HL-60 (cell line): ENCODE measurements at regions not wholly inside any gene's neighbourhood (a gene's known extent, or its start where the extent isn't known, plus 50 kb on each side); places are given as distances from the start of the nearest gene placed in this dataset.
"Not testable (repeated sequence)": the region's sequence is repeated elsewhere in the genome, so short reads cannot be mapped to it uniquely, and the experiment has no call there.

Experiments
- GABPA ChIP-seq: IDR thresholded peaks from 2 replicates; pipeline ENCODE4 v1.6.1; 2012; ENCODE audit warnings: low read depth
- POLR2AphosphoS5 ChIP-seq: IDR thresholded peaks from 2 replicates; pipeline ENCODE4 v1.6.1; 2012; ENCODE audit warnings: low read depth
- TF ChIP-seq, protein P1 (sequence below): IDR thresholded peaks from one replicate; pipeline ENCODE4 v1.5.1; 2011; ENCODE audit warnings: low read length, control low read depth, inconsistent platforms; ENCODE audit not compliant: insufficient read depth

DNA sequence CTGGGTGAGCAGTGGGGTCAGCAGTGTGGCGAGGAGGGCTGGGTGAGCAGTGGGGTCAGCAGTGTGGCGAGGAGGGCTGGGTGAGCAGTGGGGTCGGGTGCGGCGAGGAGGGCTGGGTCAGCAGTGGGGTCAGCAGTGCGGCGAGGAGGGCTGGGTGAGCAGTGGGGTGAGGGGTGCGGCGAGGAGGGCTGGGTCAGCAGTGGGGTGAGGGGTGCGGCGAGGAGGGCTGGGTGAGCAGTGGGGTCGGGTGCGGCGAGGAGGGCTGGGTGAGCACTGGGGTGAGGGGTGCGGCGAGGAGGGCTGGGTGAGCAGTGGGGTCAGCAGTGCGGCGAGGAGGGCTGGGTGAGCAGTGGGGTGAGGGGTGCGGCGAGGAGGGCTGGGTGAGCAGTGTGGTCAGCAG is 93.2 kb downstream of the METRNL start:
- TF ChIP-seq, protein P1, sequence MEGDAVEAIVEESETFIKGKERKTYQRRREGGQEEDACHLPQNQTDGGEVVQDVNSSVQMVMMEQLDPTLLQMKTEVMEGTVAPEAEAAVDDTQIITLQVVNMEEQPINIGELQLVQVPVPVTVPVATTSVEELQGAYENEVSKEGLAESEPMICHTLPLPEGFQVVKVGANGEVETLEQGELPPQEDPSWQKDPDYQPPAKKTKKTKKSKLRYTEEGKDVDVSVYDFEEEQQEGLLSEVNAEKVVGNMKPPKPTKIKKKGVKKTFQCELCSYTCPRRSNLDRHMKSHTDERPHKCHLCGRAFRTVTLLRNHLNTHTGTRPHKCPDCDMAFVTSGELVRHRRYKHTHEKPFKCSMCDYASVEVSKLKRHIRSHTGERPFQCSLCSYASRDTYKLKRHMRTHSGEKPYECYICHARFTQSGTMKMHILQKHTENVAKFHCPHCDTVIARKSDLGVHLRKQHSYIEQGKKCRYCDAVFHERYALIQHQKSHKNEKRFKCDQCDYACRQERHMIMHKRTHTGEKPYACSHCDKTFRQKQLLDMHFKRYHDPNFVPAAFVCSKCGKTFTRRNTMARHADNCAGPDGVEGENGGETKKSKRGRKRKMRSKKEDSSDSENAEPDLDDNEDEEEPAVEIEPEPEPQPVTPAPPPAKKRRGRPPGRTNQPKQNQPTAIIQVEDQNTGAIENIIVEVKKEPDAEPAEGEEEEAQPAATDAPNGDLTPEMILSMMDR, result not testable (repeated sequence)
- not testable (repeated sequence) for TF ChIP-seq GABPA, POLR2AphosphoS5
